HFFc6 (cell line): ENCODE measurements at regions not wholly inside any gene's neighbourhood (a gene's known extent, or its start where the extent isn't known, plus 50 kb on each side); places are given as distances from the start of the nearest gene placed in this dataset.

Source experiments
- DNase-seq: peaks from one replicate; pipeline ENCODE4 v3.0.0-alpha.2; 2018
- H3K27ac Mint-ChIP-seq: 2 replicates; pipeline ENCODE4 v1.8.0; 2020; ENCODE audit warnings: mild to moderate bottlenecking, mixed read lengths
- H3K27me3 Mint-ChIP-seq: 2 replicates; pipeline ENCODE4 v1.8.0; 2021; ENCODE audit warnings: mild to moderate bottlenecking, moderate library complexity, mixed read lengths; ENCODE audit not compliant: insufficient read depth
- H3K36me3 Mint-ChIP-seq: 2 replicates; pipeline ENCODE4 v1.8.0; 2021; ENCODE audit warnings: low read depth, mixed read lengths
- H3K4me1 Mint-ChIP-seq: 2 replicates; pipeline ENCODE4 v1.8.0; 2020; ENCODE audit warnings: low read depth, mixed read lengths
- H3K4me3 Mint-ChIP-seq: 2 replicates; pipeline ENCODE4 v1.8.0; 2020; ENCODE audit warnings: mild to moderate bottlenecking, moderate library complexity, mixed read lengths
- H3K9me3 Mint-ChIP-seq: 2 replicates; pipeline ENCODE4 v1.8.0; 2020; ENCODE audit warnings: mild to moderate bottlenecking, mixed read lengths
- CTCF ChIP-seq: fragments of 200-600 bp; sonication (generic); IDR thresholded peaks from 2 replicates; pipeline ENCODE4 v1.5.0; 2021; ENCODE audit warnings: antibody characterized with exemption, mild to moderate bottlenecking

GRCh38 chr5:176151281-176151680 lies 86.9 kb upstream of the SIMC1 start:
- Mint-ChIP-seq H3K4me3 (peak overlapping the region; percentile 4; the same call in 1 of the 2 replicates), H3K27me3 (peaks cover 8% of the 10 kb centered on the region), H3K36me3 (no peaks in the 10 kb centered on the region), H3K9me3 (no peaks in the 10 kb centered on the region), H3K27ac (no peak overlapping the region; the same call in 1 of the 2 replicates), H3K4me1 (peaks cover 46% of the 10 kb centered on the region)
- TF ChIP-seq CTCF, result no peak
- DNase-seq, result peak; percentile 19

- DNase-seq, result no peak
- Mint-ChIP-seq H3K9me3 (no peaks in the 10 kb centered on the region), H3K36me3 (no peaks in the 10 kb centered on the region), H3K27ac (no peak overlapping the region), H3K27me3 (peaks cover 5% of the 10 kb centered on the region), H3K4me1 (peaks cover 57% of the 10 kb centered on the region), H3K4me3 (no peak overlapping the region)
- TF ChIP-seq CTCF, result no peak
Measured at GRCh38 chr5:176152191-176152929, 85.9 kb upstream of the SIMC1 start.

GRCh38 chr5:176152930-176153311 lies 85.3 kb upstream of the SIMC1 start:
- H3K27me3 Mint-ChIP-seq, result peaks cover 6% of the 10 kb centered on the region
- no peaks in the 10 kb centered on the region for H3K36me3 Mint-ChIP-seq
- no peak overlapping the region for H3K27ac Mint-ChIP-seq
- no peak for TF ChIP-seq CTCF
- no peak for DNase-seq
- peaks cover 62% of the 10 kb centered on the region for H3K4me1 Mint-ChIP-seq
- H3K9me3 Mint-ChIP-seq, result no peaks in the 10 kb centered on the region
- no peak overlapping the region for H3K4me3 Mint-ChIP-seq

GRCh38 chr5:176153741-176154140 lies 84.5 kb upstream of the SIMC1 start:
- peak overlapping the region; percentile 16; the same call in 1 of the 2 replicates for H3K4me3 Mint-ChIP-seq
- H3K4me1 Mint-ChIP-seq, result peaks cover 70% of the 10 kb centered on the region
- no peaks in the 10 kb centered on the region for H3K36me3 Mint-ChIP-seq
- H3K27ac Mint-ChIP-seq, result no peak overlapping the region
- no peak for DNase-seq
- no peak for TF ChIP-seq CTCF
- no peaks in the 10 kb centered on the region for H3K9me3 Mint-ChIP-seq
- peaks cover 6% of the 10 kb centered on the region for H3K27me3 Mint-ChIP-seq

- Mint-ChIP-seq H3K27me3 (peaks cover 6% of the 10 kb centered on the region), H3K9me3 (peaks cover 2% of the 10 kb centered on the region; the same call in 1 of the 2 replicates), H3K27ac (no peak overlapping the region), H3K4me1 (peaks cover 74% of the 10 kb centered on the region), H3K4me3 (no peak overlapping the region), H3K36me3 (0 out of 2 replicates have a peak, but pooled peaks cover 2% of the 10 kb centered on the region)
- TF ChIP-seq CTCF, result no peak
- no peak for DNase-seq
Measured at GRCh38 chr5:176154821-176155220, 83.4 kb upstream of the SIMC1 start.
